PC-3 (cell line): ENCODE measurements at regions not wholly inside any gene's neighbourhood (a gene's known extent, or its start where the extent isn't known, plus 50 kb on each side); places are given as distances from the start of the nearest gene placed in this dataset.

Experiments
- CTCF ChIP-seq: fragments of 300-600 bp; sonication (generic); conservative IDR thresholded peaks from 2 replicates; pipeline ENCODE4 v1.5.1; 2017; ENCODE audit warnings: antibody characterized with exemption, low read depth, mild to moderate bottlenecking, low read length
- EZH2 ChIP-seq: fragments of 300-600 bp; sonication (generic); IDR thresholded peaks from one replicate; pipeline ENCODE4 v1.6.1; 2017; ENCODE audit warnings: antibody characterized with exemption, mild to moderate bottlenecking, low read length; ENCODE audit not compliant: unreplicated experiment
- EZH2phosphoT487 ChIP-seq: fragments of 300-600 bp; sonication (generic); IDR thresholded peaks from 2 replicates; pipeline ENCODE4 v1.6.1; 2018; ENCODE audit warnings: mild to moderate bottlenecking, antibody characterized with exemption, low read length, borderline replicate concordance

- no peak for TF ChIP-seq CTCF
- no peak for TF ChIP-seq EZH2phosphoT487
- TF ChIP-seq EZH2: no peak
Observed at GRCh38 chr10:81679291-81679690, 195.7 kb upstream of the NRG3 start.
